Stromal cell of bone marrow (primary cell): ENCODE measurements at regions not wholly inside any gene's neighbourhood (a gene's known extent, or its start where the extent isn't known, plus 50 kb on each side); places are given as distances from the start of the nearest gene placed in this dataset.

Experiments used
- DNase-seq: peaks from one replicate; pipeline ENCODE4 v3.0.0-alpha.2; 2012; ENCODE audit warnings: low read depth

DNA sequence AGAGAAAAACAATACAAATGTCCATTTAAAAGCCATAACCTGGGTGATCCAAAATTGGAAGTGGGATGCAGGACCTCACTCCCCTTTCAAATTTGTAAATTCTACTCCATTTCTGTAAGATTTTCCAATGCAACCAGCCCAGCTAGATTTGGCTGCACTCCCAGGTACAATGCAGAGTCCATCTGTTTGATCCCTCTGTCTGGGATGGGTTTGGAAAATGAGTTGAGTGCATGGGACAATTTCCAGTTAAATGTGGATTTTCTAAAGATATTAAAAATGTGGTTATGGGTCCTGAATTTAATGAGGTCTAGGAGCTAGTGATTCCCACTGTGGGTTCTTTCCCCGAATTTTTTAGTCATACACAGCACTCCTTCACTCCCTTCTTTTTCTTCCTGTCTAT lies 104.0 kb upstream of the ATP10B start:
- DNase-seq, result no peak

- DNase-seq, result no peak
Measured at GRCh38 chr5:160950311-160950710, 98.3 kb upstream of the ATP10B start.

DNA sequence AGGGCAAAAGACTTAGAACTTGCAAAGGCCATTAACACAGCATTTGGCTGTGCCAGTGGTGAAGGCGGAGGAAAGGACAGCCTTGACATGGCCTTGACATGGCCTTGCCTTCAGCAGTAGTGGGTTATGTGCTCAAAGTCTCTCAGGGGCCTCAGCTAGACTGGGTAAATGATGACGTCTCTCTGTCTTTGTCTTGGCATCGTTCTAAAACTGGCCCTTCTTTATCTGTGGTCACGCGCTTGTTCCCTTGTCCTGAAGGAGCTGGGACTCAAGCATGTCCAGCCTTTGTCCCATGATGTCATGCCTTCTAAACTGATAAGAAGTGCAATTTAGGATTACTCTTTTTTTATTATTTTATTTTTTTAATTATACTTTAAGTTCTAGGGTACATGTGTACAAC lies 88.7 kb upstream of the ATP10B start:
- DNase-seq, result no peak

DNA sequence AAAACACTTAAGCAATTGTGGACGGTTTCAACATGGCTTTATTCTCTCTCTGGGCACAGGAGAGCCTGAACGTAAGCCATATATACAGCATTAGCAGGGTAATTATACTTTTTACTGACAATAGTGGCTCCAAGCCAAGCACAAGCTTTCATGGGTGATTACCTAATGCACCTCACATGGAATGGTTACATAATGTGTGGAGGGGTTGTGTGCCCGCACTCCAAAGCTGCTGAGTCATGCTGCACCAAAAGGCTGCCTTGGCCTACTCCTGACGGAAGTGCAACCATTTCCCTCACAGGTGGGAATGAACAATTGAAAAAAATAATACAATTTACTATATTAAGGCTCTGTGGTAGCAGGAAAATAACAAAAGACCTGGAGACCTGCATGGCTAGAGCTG lies 86.5 kb upstream of the ATP10B start:
- no peak for DNase-seq

- no peak for DNase-seq
Measured at GRCh38 chr5:160937570-160937969, 85.6 kb upstream of the ATP10B start.

GRCh38 chr5:160935776-160936175 lies 83.8 kb upstream of the ATP10B start:
- no peak for DNase-seq

DNA sequence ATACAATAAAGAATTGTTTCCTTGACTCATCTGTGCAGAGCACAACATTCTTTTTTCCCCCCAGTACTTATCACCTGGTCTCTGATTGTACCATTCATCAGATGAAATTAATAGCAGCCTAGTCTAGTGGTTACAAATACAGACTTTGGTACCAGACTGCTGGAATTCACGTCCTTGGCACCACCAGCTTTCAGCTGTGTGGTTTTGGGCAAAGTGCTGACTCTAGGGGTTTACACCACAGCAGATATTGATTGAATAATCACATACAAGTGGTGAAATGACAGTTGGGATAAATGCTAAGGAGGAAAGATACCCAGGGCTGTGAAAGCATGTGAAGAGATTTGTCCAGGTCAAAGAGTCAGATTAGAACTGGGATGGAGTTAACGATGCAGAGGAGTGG lies 79.3 kb upstream of the ATP10B start:
- no peak for DNase-seq

DNA sequence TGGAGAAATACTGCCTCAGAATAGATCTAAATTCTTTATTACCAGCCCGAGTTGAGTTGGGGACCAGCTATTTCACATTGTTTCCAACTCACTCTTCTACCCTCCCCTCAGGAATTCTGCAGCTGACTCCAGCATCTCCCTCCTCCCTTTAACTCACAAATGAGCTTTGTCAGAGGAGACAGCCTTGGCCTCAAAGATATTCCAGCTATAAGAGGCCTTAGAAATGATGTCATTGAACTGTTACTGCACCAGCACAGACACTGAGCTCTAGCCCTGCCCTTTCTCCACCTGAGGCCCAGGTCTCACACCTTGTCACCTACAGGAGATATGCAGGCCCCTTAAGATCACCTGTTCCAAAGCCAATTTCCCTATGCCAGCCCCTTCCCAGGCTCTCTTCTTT lies 78.4 kb upstream of the ATP10B start:
- no peak for DNase-seq

DNA sequence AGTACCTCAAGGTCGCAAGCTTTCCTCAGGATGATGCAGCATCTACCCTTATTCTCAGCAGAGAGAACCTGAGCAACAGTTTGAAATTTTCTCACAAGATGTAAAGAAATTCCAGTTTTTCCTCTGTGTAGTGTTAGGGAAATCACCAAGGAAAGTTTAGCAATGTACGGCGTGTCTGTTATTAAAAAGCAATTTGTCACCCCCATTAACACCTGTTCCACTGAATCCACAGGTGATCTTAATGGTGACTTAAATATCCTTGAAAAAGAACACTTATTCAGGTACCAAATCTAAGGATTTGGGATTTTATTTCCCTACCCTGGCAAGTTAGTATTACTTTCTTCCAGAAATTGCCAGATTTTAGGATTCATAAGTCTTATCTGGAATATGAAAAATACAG lies 77.9 kb upstream of the ATP10B start:
- no peak for DNase-seq

- DNase-seq, result no peak
Measured at GRCh38 chr5:160929360-160929759, 77.3 kb upstream of the ATP10B start.

DNA sequence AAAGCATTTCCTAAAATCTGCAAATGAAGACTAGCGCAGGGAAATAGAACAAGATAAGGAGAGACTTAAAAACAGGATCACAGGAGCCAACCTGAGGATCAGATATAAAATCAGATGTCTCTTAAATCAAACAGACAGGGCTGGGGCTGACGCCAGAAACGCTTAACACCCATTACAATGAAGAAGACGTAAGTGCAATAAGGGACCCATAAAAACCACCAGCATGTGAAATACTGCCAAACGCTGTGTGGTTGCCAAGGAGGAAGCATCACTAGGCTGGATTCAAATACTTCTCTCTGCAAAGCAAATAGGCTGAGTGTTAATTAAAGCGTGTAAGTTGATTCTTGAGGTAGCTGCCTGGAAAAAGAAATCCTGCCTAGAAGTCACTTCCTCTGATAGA lies 74.4 kb upstream of the ATP10B start:
- no peak for DNase-seq

DNA sequence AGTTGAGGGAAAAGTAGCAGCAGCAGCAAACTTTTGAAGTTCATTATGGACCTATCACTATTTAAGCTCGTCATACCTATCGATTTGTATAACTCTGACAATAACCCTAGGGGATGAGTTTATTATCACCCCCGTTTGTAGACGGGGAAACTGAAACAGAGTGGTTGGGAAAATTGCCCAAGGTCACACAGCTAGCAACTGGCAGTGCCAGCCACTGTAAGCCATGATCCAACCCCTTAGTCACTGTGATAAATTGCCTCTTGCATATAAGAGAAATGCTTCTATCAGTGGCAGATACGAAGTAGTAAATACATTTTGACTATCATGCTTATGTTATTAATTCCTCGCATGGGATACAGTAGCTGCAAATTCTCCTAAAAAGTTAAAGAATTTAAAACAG lies 73.3 kb upstream of the ATP10B start:
- DNase-seq, result no peak

DNA sequence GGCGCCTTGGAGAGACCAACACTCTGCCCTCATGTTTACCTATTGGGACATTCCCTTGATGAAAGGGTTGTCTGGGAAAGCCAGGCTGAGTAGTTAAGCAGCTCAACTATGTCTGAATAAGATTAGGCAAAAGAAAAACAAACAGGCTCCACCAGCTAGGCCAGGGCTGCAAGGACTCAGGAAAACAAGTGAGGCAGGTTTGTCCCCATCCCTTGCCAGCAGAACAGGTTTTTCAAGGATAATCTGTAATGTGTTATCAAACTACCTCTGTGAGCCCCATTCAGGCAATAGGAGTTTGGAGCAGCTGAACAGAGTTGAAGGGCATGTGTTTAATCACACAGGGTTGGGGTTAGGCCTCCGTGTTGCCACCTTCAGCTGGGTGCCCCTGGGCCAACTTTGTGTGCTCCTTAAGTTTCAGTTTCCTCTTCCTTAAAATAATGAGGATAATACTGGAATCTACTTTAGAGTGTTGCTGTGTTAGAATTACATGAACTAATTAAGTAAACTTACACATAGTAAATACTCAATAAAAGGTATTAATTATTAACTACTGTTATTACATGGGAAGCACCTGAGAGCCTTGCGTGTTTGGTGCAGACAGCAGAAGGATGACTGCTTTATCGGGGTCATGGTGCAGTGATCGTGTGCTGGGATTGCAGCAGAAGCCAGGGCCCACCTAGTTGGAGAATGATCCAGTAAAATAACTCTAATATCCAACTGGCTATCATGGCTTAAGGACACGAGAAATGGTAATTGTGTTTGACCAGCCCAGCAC lies 72.1 kb upstream of the ATP10B start:
- DNase-seq, result no peak

- no peak for DNase-seq
Measured at GRCh38 chr5:160923411-160923810, 71.4 kb upstream of the ATP10B start.

- no peak for DNase-seq
Measured at GRCh38 chr5:160922311-160922710, 70.3 kb upstream of the ATP10B start.

GRCh38 chr5:160921423-160922285 lies 69.6 kb upstream of the ATP10B start:
- DNase-seq, result no peak

- no peak for DNase-seq
Measured at GRCh38 chr5:160919626-160920025, 67.6 kb upstream of the ATP10B start.

- no peak for DNase-seq
Measured at GRCh38 chr5:160918386-160918785, 66.4 kb upstream of the ATP10B start.

DNA sequence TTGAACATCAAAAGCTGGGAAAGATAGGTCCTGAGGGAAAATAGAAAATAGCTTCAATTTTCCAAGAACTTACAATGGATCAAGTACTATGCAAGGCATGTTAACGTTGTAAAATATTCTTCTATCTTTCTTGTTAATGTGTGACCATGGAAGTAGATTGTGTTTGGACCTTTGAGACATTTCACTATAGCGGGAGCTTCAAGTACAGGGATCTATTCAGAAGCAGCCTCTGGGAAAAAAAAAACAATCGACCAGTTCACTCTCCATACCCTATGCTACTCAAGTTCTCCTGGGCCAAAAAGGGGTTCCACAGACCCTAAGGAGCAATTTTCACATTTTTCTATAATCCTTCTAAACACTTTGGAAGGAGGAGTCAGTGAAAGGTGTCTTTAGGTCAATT lies 54.1 kb upstream of the ATP10B start:
- no peak for DNase-seq

GRCh38 chr5:160905285-160905684 lies 53.3 kb upstream of the ATP10B start:
- no peak for DNase-seq

DNA sequence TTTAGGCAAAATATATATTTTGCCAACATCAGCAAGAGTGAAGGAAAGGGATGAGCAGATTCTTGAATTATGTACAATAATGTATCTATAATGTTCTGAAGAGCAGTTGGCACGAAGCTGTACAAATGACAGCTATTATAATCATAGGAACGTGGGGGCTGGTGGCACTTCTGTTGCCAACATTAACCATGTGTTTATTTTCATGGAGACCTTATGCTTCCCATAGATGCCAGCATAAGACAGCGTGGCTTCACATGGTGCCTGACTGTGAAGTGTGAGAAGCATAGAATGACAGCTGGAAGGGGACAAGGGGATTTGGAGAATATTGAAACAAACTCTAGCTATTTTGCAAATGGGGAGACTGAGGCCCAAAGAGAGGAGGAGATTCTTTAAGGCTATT lies 52.6 kb upstream of the ATP10B start:
- no peak for DNase-seq

DNA sequence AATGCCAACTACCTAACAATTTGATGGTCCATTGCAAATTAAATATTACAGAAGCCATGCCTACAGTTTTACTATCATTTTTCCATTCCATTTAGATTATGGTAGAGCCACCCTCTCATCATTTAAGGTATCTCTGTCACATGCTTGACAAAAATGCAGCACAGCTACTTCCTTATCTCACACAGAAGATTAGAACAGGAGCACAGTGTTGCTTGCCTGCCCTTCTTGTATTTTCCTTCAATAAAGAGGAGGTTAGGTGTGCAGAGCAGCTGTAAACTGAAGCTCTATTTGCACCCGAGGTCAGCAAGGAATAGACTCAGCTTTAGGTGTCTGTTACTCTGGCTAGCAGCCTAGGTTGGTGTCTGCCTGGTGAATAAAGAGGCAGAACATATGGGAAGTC lies 51.5 kb upstream of the ATP10B start:
- no peak for DNase-seq

DNA sequence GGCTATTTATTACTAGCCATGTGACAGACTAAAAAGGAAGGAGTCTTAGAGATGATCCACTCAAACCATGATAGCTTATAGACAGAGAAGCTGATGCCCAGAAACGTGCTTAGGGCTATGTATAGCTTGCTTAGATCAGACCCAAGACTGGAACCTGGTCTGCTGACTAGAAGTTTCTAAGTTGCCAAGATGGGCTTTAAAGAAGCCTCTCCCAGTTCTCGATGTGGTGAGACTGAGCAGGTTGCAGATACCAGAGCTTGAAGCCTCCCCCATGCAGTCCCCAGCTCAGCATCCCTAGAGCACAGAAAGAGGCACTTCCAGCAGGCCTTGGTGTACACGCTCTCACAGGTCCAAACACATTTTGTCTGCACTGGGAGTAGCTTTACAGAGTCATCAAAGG lies 51.1 kb upstream of the ATP10B start:
- no peak for DNase-seq
